IPS-NIHi7 (cell line): ENCODE measurements at regions not wholly inside any gene's neighbourhood (a gene's known extent, or its start where the extent isn't known, plus 50 kb on each side); places are given as distances from the start of the nearest gene placed in this dataset.

Experiments
- DNase-seq: peaks from one replicate; pipeline ENCODE4 v3.0.0; 2012; ENCODE audit warnings: mixed read lengths; ENCODE audit errors: extremely low spot score

- DNase-seq, result peak; percentile 14
Measured at GRCh38 chr13:103291798-103292572, 225.8 kb upstream of the SLC10A2 start.

GRCh38 chr13:103291226-103291625 is 225.0 kb upstream of the SLC10A2 start:
- DNase-seq, result no peak

- DNase-seq, result no peak
Measured at GRCh38 chr13:103289681-103290080, 223.5 kb upstream of the SLC10A2 start.

GRCh38 chr13:103288114-103288513 is 221.9 kb upstream of the SLC10A2 start:
- DNase-seq, result no peak

- DNase-seq, result no peak
Measured at GRCh38 chr13:103287659-103288058, 221.4 kb upstream of the SLC10A2 start.

GRCh38 chr13:103284466-103284865 is 218.2 kb upstream of the SLC10A2 start:
- no peak for DNase-seq

- DNase-seq, result no peak
Measured at GRCh38 chr13:103283451-103283820, 217.2 kb upstream of the SLC10A2 start.

GRCh38 chr13:103282571-103283450 is 216.6 kb upstream of the SLC10A2 start:
- DNase-seq, result peak; percentile 18

GRCh38 chr13:103277959-103278694 is 211.9 kb upstream of the SLC10A2 start:
- DNase-seq, result no peak

GRCh38 chr13:103276775-103277498 is 210.7 kb upstream of the SLC10A2 start:
- DNase-seq, result no peak

GRCh38 chr13:103275722-103276121 is 209.5 kb upstream of the SLC10A2 start:
- DNase-seq, result no peak

GRCh38 chr13:103275081-103275480 is 208.9 kb upstream of the SLC10A2 start:
- DNase-seq, result no peak

GRCh38 chr13:103273825-103274224 is 207.6 kb upstream of the SLC10A2 start:
- no peak for DNase-seq

- no peak for DNase-seq
Measured at GRCh38 chr13:103272770-103273169, 206.6 kb upstream of the SLC10A2 start.

- DNase-seq, result no peak
Measured at GRCh38 chr13:103263448-103263847, 197.2 kb upstream of the SLC10A2 start.

GRCh38 chr13:103255587-103256301 is 189.5 kb upstream of the SLC10A2 start:
- no peak for DNase-seq

GRCh38 chr13:103250071-103250470 is 183.9 kb upstream of the SLC10A2 start:
- DNase-seq, result no peak

- DNase-seq, result no peak
Measured at GRCh38 chr13:103246581-103247200, 180.5 kb upstream of the SLC10A2 start.

GRCh38 chr13:103243495-103243894 is 177.3 kb upstream of the SLC10A2 start:
- no peak for DNase-seq

GRCh38 chr13:103238441-103238840 is 172.2 kb upstream of the SLC10A2 start:
- no peak for DNase-seq
